Cerebellar nuclear complex (tissue), 1 donor: ENCODE measurements at regions not wholly inside any gene's neighbourhood (a gene's known extent, or its start where the extent isn't known, plus 50 kb on each side); places are given as distances from the start of the nearest gene placed in this dataset.

Source experiments
- DNase-seq, 2 experiments: peaks; one replicate each; lab custom pipeline; 2025; lab: John Stamatoyannopoulos, UW

- DNase-seq = no peak
These were observed 471.1 kb upstream of the WWC1 start for GRCh38 chr5:167820101-167820990.

DNA sequence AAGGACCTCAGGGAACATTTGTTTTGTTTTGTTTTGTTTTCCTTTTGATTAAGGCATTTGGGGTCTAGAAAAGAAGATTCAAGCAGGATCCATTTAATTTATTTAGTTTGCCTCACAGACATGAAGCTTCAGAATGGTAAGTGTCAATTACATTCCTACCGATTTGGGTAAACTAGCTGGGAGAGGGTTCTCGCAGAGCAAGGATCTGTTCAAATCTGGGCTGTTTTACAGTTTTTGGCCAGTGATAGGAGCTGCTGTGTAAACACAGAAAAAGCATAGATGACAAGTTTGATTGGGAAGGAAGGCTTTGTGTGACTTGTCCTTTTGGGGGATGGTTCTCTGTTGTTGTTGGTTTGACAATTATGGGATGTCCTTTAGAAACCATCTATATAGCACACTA is 470.3 kb upstream of the WWC1 start:
- DNase-seq = no peak

GRCh38 chr5:167821669-167822068 is 469.8 kb upstream of the WWC1 start:
- DNase-seq = no peak

GRCh38 chr5:167822241-167822640 is 469.2 kb upstream of the WWC1 start:
- DNase-seq = no peak

- no peak for DNase-seq
These were observed 468.0 kb upstream of the WWC1 start for GRCh38 chr5:167823405-167823804.

- no peak for DNase-seq
These were observed 463.7 kb upstream of the WWC1 start for GRCh38 chr5:167827766-167828165.

GRCh38 chr5:167831754-167832504 is 459.5 kb upstream of the WWC1 start:
- no peak for DNase-seq

- no peak for DNase-seq
These were observed 458.8 kb upstream of the WWC1 start for GRCh38 chr5:167832609-167833008.

DNA sequence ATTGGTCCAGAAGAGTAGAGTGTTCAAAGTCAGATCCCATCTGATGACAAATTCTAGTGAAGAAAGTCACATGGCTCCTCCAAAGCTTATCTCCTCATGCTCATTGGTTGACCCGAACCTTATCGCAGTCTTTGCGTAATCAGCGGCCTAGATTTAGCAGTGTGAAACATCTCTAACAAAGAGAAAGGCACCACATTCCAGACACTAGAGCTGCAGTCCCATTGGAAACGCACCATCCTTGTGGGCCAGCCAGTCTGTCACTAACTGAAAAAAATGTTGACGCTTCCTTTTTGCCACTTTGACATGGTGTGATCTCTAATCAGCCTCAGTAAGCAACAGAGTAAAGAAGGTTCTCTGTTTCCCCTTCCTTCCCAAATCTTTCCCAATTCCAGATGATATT is 458.0 kb upstream of the WWC1 start:
- DNase-seq = no peak

DNA sequence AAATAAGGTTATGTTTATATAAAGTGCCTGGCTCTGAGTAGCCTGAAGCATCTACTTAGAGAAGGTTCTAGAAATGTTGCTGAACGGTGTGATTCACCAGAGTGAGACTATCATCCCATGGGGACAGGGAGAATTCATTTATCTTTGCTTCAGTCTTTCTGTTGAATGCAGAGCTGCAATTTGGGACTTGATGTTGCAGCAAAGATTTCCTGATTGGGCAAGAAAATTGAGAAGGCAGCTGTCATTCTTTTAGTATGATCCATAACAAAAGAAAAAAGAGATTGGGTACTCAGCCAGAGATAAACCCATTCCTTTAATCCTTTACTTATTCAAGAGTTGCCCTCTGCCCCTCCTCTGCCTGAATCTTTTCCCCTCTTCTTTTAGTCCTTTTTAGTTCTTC is 456.3 kb upstream of the WWC1 start:
- DNase-seq = no peak

- DNase-seq = no peak
These were observed 454.3 kb upstream of the WWC1 start for GRCh38 chr5:167837127-167837526.

DNA sequence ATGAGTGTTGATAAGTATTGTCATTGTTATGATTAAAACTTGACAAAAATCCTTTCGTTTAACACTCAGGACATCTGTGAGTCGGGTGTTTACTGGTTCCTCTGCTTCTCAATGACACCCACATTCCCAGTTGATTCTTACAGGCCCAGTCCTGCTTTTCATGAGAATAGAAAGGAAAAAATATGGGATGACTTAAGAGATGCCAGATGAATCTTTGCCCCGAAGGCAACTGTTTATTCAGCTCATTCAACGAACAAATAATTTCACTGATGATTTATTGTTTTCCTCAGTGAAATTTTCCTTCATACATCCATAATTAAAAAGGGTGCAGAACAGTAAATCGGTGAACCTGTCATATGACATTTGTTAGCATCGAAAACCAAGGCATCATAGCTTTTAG is 452.4 kb upstream of the WWC1 start:
- DNase-seq = no peak

DNA sequence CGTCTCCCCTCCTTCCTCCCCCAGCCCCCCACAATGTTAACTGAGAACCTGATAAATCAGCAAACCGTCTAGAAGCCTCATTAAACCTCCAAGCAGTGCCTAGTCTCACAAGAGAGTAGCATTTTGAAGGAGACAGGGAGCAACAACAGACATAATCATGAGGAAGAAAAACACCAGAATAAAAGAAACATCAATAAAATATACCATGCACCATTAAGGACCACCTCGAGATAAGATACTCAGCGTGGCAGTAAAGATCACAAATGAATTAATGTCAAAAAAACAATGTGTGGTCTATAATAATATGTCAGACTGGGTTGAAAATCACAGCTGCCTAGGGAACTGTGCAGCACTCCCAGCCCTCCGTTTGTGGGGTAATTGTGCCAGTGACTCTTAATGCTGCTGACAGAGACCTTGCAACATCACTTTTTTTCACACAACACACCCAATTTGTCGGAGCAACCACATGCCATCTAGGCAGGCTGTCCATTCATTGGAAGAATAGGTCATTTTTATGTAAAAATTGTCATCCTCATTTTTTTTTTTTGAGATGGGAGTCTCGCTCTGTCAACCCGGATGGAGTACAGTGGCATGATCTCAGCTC is 450.8 kb upstream of the WWC1 start:
- no peak for DNase-seq

DNA sequence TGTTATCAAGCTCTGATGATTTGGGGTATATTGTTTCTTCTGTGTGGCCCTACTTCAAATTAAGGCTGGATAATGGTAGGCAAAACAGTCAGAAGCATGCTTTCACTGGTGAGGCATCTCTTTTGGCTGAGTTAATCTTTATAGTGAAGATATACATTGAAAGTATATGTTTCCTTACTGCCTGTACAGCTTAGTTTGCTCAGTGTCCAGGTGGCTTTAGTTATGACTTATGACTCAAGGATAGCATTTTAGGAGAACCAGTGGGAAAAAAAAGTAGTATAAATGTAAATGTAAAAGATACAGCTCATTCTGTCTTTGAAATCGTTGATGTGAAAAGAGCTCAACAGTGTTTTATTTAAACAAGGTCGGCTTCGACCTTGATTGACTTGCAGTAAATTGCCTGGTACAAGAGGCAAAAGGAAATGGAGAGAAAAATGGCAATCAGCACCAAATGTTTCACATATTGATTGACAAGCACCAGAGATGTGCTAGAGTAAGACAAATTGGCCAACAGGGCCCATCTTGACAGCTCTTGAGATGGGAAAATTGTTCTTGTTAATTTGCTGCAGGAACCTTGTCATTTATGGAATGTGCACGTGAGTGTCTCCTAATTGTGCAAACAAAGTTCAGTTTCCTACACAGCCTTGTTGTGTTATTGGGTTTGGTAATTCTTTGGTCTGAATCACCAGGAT is 447.4 kb upstream of the WWC1 start:
- DNase-seq = no peak

DNA sequence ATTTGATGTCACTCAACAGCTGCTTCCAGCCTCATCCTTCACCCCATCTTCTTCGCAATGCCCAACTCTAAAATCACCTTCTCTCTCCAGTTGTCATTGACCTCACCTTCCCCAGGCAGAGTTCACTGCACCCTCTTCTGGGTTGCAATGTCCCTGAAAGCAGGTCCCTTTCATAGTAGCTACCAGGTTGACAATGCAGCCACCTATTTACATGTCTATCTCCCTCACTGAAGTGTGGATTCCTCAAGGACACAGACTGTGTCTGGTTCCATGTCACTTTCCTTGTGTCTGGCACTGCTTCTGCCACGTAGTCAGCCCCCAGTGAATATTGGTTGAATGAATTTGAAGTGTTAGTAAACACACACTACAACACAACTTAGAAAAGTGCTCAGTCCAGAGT is 445.5 kb upstream of the WWC1 start:
- DNase-seq = no peak

- no peak for DNase-seq
These were observed 441.6 kb upstream of the WWC1 start for GRCh38 chr5:167849874-167850273.

GRCh38 chr5:167850911-167851310 is 440.5 kb upstream of the WWC1 start:
- DNase-seq = no peak

- DNase-seq = no peak
These were observed 440.0 kb upstream of the WWC1 start for GRCh38 chr5:167851416-167851815.

- DNase-seq = no peak
These were observed 438.9 kb upstream of the WWC1 start for GRCh38 chr5:167852515-167852914.

DNA sequence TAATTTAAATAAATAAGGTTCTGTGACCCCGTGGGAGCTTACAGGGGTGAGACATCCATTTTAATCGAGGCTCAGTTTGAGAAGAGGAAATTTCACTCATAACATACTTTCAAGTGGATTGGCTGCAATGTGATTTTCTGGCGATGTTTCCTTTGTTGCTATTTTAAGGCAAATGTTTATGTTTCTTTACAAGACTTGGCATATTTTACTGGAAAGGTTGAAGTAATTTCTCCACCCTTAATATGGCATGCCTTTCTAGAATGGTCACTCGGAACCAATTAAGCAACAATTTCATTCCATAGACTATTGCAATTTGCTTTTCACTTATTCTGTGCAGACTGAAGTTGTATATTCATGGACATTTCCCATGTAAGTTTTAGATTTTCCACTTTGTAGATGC is 438.0 kb upstream of the WWC1 start:
- no peak for DNase-seq

GRCh38 chr5:167855818-167856217 is 435.6 kb upstream of the WWC1 start:
- no peak for DNase-seq

DNA sequence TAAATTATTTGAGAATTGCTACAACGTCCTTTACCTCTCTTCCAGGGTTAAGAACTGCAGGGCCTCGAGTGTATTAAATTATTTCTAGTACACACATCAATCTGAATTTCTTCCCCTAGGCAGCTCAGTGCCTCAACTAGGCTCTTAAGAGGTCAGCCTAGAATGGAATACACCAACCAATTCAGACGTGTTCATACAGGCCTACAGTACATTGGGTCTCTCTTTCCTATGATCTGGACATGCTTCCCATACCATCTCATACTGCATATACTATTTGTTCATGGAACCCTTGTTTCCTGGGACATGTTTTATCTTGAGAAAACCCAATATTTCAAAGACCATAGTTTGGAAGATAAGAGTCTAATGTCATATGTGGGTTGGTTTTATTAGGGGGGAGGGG is 434.1 kb upstream of the WWC1 start:
- DNase-seq = no peak
